ENCODE measurements at regions not wholly inside any gene's neighbourhood (a gene's known extent, or its start where the extent isn't known, plus 50 kb on each side); places are given as distances from the start of the nearest gene placed in this dataset.
"Not testable (repeated sequence)": the region's sequence is repeated elsewhere in the genome, so short reads cannot be mapped to it uniquely, and the experiment has no call there.

DNA sequence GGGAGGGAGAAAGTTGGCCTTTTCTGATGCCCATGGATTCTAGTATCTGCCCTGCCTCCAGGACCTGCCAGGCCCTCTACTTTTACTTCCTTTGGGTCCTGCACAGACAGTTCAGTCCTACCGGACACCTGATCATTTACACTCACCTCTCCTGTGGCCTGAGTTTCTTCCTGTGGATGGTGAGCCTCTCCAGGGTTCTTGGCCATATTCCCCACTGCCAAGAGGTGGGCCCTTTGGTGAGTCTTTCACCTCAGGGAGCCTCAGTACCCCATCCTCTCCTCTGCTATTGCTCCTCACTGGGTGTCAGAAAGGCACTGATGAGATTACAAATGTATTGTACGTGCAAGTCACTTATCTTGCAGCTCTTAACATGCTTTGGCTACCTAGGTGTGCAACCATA, 81.4 kb upstream of the ETV3 start:
- intact Hi-C loops (cut with micrococcal nuclease), result no loop called here
- Histone ChIP-seq H3K27ac (ENCODE audit: low read depth, low read length) (no peak overlapping the region), H3K4me1 (ENCODE audit: insufficient read depth, low read length) (no peaks in the 10 kb centered on the region), H3K9me3 (ENCODE audit: control insufficient read depth in 1 of 2, low read length in 2 of 2) (peaks cover 0 to 2% of the 10 kb centered on the region in 2 donors), H3K4me3 (ENCODE audit: low read length in 2 of 2) (no peak overlapping the region), H3K36me3 (ENCODE audit: insufficient read depth, low read length) (no peaks in the 10 kb centered on the region), H3K27me3 (ENCODE audit: insufficient read depth, low read length) (no peaks in the 10 kb centered on the region)
- POLR2A ChIA-PET (ENCODE audit: partially characterized antibody), result no interaction called here
- Mint-ChIP-seq H3K4me3 (no peak overlapping the region), H3K9me3 (peaks cover 0 to 11% (median 7%) of the 10 kb centered on the region in 8 donors), H3K27ac (no peak overlapping the region), H3K4me1 (no peaks in the 10 kb centered on the region), H3K36me3 (no peaks in the 10 kb centered on the region), H3K27me3 (peaks cover 24 to 31% of the 10 kb centered on the region in 2 donors)
- DNase-seq, result no peak
- CTCF ChIA-PET (ENCODE audit: partially characterized antibody), result no interaction called here

DNA sequence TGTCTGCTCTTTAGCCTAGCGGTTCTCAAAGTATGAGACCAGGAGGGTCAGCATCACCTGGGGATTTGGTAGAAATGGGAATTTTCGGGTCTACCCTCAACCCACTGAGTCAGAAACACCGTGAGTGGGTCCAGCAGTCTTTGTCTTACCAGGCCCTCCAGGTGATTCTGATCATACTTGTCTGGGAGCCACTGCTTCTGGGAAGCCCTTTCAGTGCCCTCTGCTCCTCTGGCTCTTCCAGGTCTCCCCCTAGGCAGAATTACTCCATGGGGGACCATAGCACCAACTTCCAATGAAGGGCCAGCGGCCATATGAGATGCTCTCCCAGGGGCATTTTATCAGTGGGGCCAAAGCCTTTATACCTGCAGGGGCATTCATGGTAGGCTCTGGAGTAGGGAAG, 81.0 kb upstream of the ETV3 start:
- Mint-ChIP-seq H3K27me3 (peaks cover 24 to 33% of the 10 kb centered on the region in 2 donors), H3K4me1 (no peaks in the 10 kb centered on the region), H3K36me3 (no peaks in the 10 kb centered on the region), H3K4me3 (no peak overlapping the region), H3K9me3 (peaks cover 0 to 14% (median 11%) of the 10 kb centered on the region in 8 donors), H3K27ac (no peak overlapping the region)
- no peak overlapping the region for H3K4me3 ChIP-seq (ENCODE audit: low read length in 2 of 2)
- no peaks in the 10 kb centered on the region for H3K27me3 ChIP-seq (ENCODE audit: insufficient read depth, low read length)
- no peaks in the 10 kb centered on the region for H3K36me3 ChIP-seq (ENCODE audit: insufficient read depth, low read length)
- ChIA-PET POLR2A (ENCODE audit: partially characterized antibody) (no interaction called here), CTCF (ENCODE audit: partially characterized antibody) (no interaction called here)
- H3K9me3 ChIP-seq (ENCODE audit: control insufficient read depth in 1 of 2, low read length in 2 of 2), result peaks cover 0 to 4% of the 10 kb centered on the region in 2 donors
- H3K4me1 ChIP-seq (ENCODE audit: insufficient read depth, low read length), result no peaks in the 10 kb centered on the region
- DNase-seq, result no peak
- no peak overlapping the region for H3K27ac ChIP-seq (ENCODE audit: low read depth, low read length)
- intact Hi-C loops (cut with micrococcal nuclease), result no loop called here

DNA sequence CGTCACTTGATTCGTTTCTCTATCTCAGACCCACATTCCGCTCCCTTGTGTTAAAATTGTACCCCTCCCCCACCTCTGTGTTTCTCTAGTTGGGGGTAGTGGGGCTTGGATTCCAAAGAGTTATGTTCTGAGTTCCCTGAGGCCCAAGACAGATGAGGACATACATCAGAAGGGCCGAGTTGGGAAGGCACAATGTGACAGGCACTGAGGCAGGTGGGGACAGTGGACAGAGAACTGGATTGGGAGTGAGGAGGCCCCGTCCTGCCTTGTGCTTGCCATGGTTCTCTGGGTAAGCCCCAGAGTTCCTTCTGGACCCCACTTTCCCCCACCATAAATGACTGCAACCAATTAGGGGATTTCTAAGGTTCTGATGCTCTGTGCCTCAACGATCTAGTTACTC, 80.5 kb upstream of the ETV3 start:
- intact Hi-C loops (cut with micrococcal nuclease), result no loop called here
- Mint-ChIP-seq H3K27ac (no peak overlapping the region), H3K9me3 (peaks cover 1 to 17% (median 16%) of the 10 kb centered on the region in 8 donors), H3K4me1 (no peaks in the 10 kb centered on the region), H3K4me3 (no peak overlapping the region), H3K36me3 (peaks cover 1 to 4% of the 10 kb centered on the region in 2 donors), H3K27me3 (peaks cover 24 to 37% of the 10 kb centered on the region in 2 donors)
- Histone ChIP-seq H3K4me3 (ENCODE audit: low read length in 2 of 2) (no peak overlapping the region), H3K36me3 (ENCODE audit: insufficient read depth, low read length) (no peaks in the 10 kb centered on the region), H3K4me1 (ENCODE audit: insufficient read depth, low read length) (no peaks in the 10 kb centered on the region), H3K27ac (ENCODE audit: low read depth, low read length) (no peak overlapping the region), H3K9me3 (ENCODE audit: control insufficient read depth in 1 of 2, low read length in 2 of 2) (peaks cover 0 to 4% of the 10 kb centered on the region in 2 donors), H3K27me3 (ENCODE audit: insufficient read depth, low read length) (no peaks in the 10 kb centered on the region)
- CTCF ChIA-PET (ENCODE audit: partially characterized antibody), result no interaction called here
- POLR2A ChIA-PET (ENCODE audit: partially characterized antibody), result no interaction called here
- no peak for DNase-seq

DNA sequence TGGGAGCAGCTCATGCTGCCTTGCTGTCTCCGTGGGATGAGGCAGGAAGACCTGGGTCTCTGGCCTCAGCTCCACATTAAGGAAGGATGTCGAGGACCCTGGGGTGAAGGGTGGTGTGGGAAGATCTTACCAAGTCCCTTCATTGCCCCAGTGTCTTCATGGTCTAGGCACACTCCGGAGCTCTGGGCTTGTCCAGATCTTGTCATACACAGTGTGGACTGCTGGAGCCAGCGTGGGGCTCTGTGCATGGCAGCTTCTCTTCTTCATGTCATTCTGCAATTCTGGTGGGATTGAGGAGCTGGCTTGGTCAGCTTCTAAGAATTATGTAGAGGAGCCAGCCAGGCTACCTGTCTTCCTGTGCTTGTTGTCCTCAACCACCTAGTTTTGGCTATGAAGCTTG, 79.3 kb upstream of the ETV3 start:
- no peak overlapping the region for H3K4me3 Mint-ChIP-seq

DNA sequence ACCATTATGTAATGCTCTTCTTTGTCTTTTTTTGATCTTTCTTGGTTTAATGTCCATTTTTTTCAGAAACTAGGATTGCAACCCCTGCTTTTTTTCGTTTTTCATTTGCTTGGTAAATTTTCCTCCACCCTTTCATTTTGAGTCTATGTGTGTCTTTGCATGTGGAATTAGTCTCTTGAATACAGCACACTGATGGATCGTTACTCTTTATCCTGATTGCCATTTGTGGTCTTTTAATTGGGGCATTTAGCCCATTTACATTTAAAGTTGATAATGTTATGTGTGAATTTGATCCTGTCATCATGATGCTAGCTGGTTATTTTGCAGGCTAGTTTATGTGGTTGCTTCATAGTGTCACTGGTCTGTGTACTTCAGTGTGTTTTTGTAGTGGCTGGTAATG, 75.6 kb upstream of the ETV3 start:
- H3K4me3 ChIP-seq (ENCODE audit: low read length in 2 of 2), result no peak overlapping the region
- H3K4me3 Mint-ChIP-seq, result no peak overlapping the region
- no peak overlapping the region for H3K27ac ChIP-seq (ENCODE audit: low read depth, low read length)
- intact Hi-C loops (cut with micrococcal nuclease), result no loop called here
- no peaks in the 10 kb centered on the region for H3K4me1 ChIP-seq (ENCODE audit: insufficient read depth, low read length)
- ChIA-PET POLR2A (ENCODE audit: partially characterized antibody) (no interaction called here), CTCF (ENCODE audit: partially characterized antibody) (no interaction called here)
- H3K9me3 ChIP-seq (ENCODE audit: control insufficient read depth in 1 of 2, low read length in 2 of 2), result peaks cover 0 to 4% of the 10 kb centered on the region in 2 donors
- no peaks in the 10 kb centered on the region for H3K4me1 Mint-ChIP-seq
- peaks cover 5 to 39% (median 33%) of the 10 kb centered on the region in 8 donors for H3K9me3 Mint-ChIP-seq
- H3K36me3 Mint-ChIP-seq, result peaks cover 1 to 7% of the 10 kb centered on the region in 2 donors
- H3K27ac Mint-ChIP-seq, result no peak overlapping the region
- peaks cover 14 to 40% of the 10 kb centered on the region in 2 donors for H3K27me3 Mint-ChIP-seq
- no peaks in the 10 kb centered on the region for H3K36me3 ChIP-seq (ENCODE audit: insufficient read depth, low read length)
- H3K27me3 ChIP-seq (ENCODE audit: insufficient read depth, low read length), result no peaks in the 10 kb centered on the region
- DNase-seq, result no peak

More for the DNA sequence above, 79.3 kb upstream of the ETV3 start:
- Histone ChIP-seq H3K27ac (ENCODE audit: low read depth, low read length) (no peak overlapping the region), H3K4me3 (ENCODE audit: low read length in 2 of 2) (no peak overlapping the region), H3K36me3 (ENCODE audit: insufficient read depth, low read length) (no peaks in the 10 kb centered on the region), H3K4me1 (ENCODE audit: insufficient read depth, low read length) (no peaks in the 10 kb centered on the region), H3K27me3 (ENCODE audit: insufficient read depth, low read length) (no peaks in the 10 kb centered on the region), H3K9me3 (ENCODE audit: control insufficient read depth in 1 of 2, low read length in 2 of 2) (peaks cover 0 to 4% of the 10 kb centered on the region in 2 donors)
- intact Hi-C loops (cut with micrococcal nuclease), result no loop called here
- peaks cover 1 to 7% of the 10 kb centered on the region in 2 donors for H3K36me3 Mint-ChIP-seq
- POLR2A ChIA-PET (ENCODE audit: partially characterized antibody), result no interaction called here
- no peak overlapping the region for H3K27ac Mint-ChIP-seq
- DNase-seq, result no peak
- peaks cover 5 to 29% (median 26%) of the 10 kb centered on the region in 8 donors for H3K9me3 Mint-ChIP-seq
- CTCF ChIA-PET (ENCODE audit: partially characterized antibody), result no interaction called here
- H3K4me1 Mint-ChIP-seq, result no peaks in the 10 kb centered on the region
- H3K27me3 Mint-ChIP-seq, result peaks cover 24 to 39% of the 10 kb centered on the region in 2 donors

DNA sequence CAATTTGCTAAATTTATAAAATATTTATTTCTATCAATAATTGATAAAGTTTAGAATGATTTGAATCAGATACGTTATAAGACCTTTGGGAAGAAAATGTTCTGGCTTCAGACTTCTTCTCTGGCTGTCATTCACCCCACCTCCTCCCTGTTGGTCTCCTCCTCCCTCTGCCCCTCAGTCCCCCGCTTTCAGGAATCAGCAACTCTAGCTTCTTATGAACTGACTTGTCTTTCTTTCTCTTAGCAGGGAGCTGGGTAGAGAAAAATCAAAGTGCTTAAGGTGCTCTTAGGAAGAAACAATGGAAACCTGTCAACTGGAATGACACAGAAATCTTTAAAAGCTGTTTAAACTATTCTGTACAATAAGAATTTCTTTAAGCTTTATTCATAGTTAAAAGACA, 71.3 kb upstream of the ETV3 start:
- no peak overlapping the region for H3K27ac ChIP-seq (ENCODE audit: low read depth, low read length)
- H3K36me3 ChIP-seq (ENCODE audit: insufficient read depth, low read length), result no peaks in the 10 kb centered on the region
- Mint-ChIP-seq H3K27ac (no peak overlapping the region), H3K27me3 (peaks cover 9 to 31% of the 10 kb centered on the region in 2 donors), H3K36me3 (peaks cover 1 to 7% of the 10 kb centered on the region in 2 donors), H3K9me3 (peaks cover 2 to 32% (median 23%) of the 10 kb centered on the region in 8 donors), H3K4me1 (no peaks in the 10 kb centered on the region), H3K4me3 (no peak overlapping the region)
- H3K4me1 ChIP-seq (ENCODE audit: insufficient read depth, low read length), result no peaks in the 10 kb centered on the region
- no peaks in the 10 kb centered on the region for H3K27me3 ChIP-seq (ENCODE audit: insufficient read depth, low read length)
- H3K9me3 ChIP-seq (ENCODE audit: control insufficient read depth in 1 of 2, low read length in 2 of 2), result peaks cover 0 to 2% of the 10 kb centered on the region in 2 donors
- H3K4me3 ChIP-seq (ENCODE audit: low read length in 2 of 2), result no peak overlapping the region
- CTCF ChIA-PET (ENCODE audit: partially characterized antibody), result no interaction called here
- POLR2A ChIA-PET (ENCODE audit: partially characterized antibody), result no interaction called here
- DNase-seq, result no peak
- intact Hi-C loops (cut with micrococcal nuclease), result no loop called here

DNA sequence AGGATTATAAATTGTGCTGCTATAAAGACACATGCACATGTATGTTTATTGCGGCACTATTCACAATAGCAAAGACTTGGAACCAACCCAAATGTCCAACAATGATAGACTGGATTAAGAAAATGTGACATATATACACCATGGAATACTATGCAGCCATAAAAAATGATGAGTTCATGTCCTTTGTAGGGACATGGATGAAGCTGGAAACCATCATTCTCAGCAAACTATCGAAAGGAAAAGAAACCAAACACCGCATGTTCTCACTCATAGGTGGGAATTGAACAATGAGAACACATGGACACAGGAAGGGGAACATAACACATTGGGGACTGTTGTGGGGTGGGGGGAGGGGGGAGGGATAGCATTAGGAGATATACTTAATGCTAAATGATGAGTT, 67.8 kb upstream of the ETV3 start:
- POLR2A ChIA-PET (ENCODE audit: partially characterized antibody); CTCF ChIA-PET (ENCODE audit: partially characterized antibody); H3K9me3 Mint-ChIP-seq; H3K36me3 ChIP-seq (ENCODE audit: insufficient read depth, low read length); H3K4me3 ChIP-seq (ENCODE audit: low read length in 2 of 2); intact Hi-C loops (cut with micrococcal nuclease); DNase-seq; H3K27ac ChIP-seq (ENCODE audit: low read depth, low read length); H3K36me3 Mint-ChIP-seq; H3K9me3 ChIP-seq (ENCODE audit: control insufficient read depth in 1 of 2, low read length in 2 of 2); H3K27me3 ChIP-seq (ENCODE audit: insufficient read depth, low read length); H3K4me1 Mint-ChIP-seq; H3K4me3 Mint-ChIP-seq; H3K27ac Mint-ChIP-seq; H3K4me1 ChIP-seq (ENCODE audit: insufficient read depth, low read length): not testable (repeated sequence)
- peaks cover 6 to 28% of the 10 kb centered on the region in 2 donors for H3K27me3 Mint-ChIP-seq

DNA sequence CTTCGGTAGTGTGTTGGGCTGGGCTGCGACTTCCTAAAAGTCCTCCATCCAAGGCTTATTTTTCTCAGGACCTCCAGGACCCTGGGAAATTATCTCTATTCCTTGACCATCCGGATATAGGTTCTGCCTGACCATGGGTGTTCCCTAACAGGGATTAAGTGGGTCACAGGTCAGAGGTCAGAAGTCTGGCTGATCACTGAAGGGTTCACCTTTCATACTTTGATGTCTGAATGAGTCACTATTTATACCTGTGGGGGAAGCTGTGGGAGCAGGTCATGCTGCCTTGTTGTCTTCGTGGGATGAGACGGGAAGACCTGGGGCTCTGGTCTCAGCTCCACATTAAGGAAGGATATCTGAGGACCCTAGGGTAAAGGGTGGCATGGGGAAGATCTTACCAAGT, 65.0 kb upstream of the ETV3 start:
- Histone ChIP-seq H3K36me3 (ENCODE audit: insufficient read depth, low read length) (no peaks in the 10 kb centered on the region), H3K4me1 (ENCODE audit: insufficient read depth, low read length) (no peaks in the 10 kb centered on the region), H3K9me3 (ENCODE audit: control insufficient read depth in 1 of 2, low read length in 2 of 2) (no peaks in the 10 kb centered on the region), H3K27me3 (ENCODE audit: insufficient read depth, low read length) (no peaks in the 10 kb centered on the region), H3K27ac (ENCODE audit: low read depth, low read length) (no peak overlapping the region), H3K4me3 (ENCODE audit: low read length in 2 of 2) (no peak overlapping the region)
- Mint-ChIP-seq H3K27ac (no peak overlapping the region), H3K4me1 (no peaks in the 10 kb centered on the region), H3K4me3 (no peak overlapping the region), H3K9me3 (no peaks in the 10 kb centered on the region), H3K27me3 (peaks cover 6 to 19% of the 10 kb centered on the region in 2 donors), H3K36me3 (no peaks in the 10 kb centered on the region)
- intact Hi-C loops (cut with micrococcal nuclease), result no loop called here
- DNase-seq, result no peak
- POLR2A ChIA-PET (ENCODE audit: partially characterized antibody), result no interaction called here
- CTCF ChIA-PET (ENCODE audit: partially characterized antibody), result interaction anchor here (1.0 kb wide), 1 partner anchor 8 kb away, joined by 3 read pairs; no protein-coding TSS in a partner anchor

Measured in CD4-positive, alpha-beta memory T cell (primary cell).